ENCODE measurements at regions not wholly inside any gene's neighbourhood (a gene's known extent, or its start where the extent isn't known, plus 50 kb on each side); places are given as distances from the start of the nearest gene placed in this dataset.
A peak's percentile ranks its signal among the peaks of the same experiment; 100 is the strongest.

DNA sequence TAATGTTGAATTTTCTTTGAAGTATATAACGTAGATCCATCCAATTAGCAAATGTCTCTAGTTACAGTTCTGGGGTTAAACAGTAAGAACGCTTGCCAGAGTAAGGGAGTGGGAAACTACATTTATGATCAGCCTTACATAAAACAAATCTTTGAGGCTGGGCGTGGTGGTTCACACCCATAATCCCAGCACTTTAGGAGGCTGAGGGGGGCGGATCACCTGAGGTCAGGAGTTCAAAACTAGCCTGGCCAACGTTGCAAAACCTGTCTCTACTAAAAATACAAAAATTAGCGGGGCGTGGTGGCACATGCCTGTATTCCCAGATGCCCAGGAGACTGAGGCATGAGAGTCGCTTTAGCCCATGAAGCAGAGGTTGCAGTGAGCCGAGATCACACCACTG lies 50.1 kb upstream of the GATM start:
- in situ Hi-C loops (cut with MboI; ENCODE audit: low pct_ligation_motif_present in 1 of 4, low pct_unique_long_range_greater_than_20kb in 1 of 4, low sequenced_read_pairs in 3 of 4) (no loop called here), intact Hi-C loops (cut with DNase I; ENCODE audit: low total_unique reads) (no loop called here)
- TF ChIP-seq EP300 (IDR thresholded peaks at IDR 0.05; ENCODE audit: low read depth) = no peak
- TF ChIP-seq POLR2A (IDR thresholded peaks at IDR 0.05) = no peak
- TF ChIP-seq, protein P1, sequence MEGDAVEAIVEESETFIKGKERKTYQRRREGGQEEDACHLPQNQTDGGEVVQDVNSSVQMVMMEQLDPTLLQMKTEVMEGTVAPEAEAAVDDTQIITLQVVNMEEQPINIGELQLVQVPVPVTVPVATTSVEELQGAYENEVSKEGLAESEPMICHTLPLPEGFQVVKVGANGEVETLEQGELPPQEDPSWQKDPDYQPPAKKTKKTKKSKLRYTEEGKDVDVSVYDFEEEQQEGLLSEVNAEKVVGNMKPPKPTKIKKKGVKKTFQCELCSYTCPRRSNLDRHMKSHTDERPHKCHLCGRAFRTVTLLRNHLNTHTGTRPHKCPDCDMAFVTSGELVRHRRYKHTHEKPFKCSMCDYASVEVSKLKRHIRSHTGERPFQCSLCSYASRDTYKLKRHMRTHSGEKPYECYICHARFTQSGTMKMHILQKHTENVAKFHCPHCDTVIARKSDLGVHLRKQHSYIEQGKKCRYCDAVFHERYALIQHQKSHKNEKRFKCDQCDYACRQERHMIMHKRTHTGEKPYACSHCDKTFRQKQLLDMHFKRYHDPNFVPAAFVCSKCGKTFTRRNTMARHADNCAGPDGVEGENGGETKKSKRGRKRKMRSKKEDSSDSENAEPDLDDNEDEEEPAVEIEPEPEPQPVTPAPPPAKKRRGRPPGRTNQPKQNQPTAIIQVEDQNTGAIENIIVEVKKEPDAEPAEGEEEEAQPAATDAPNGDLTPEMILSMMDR (IDR thresholded peaks at IDR 0.05) = no peak
- TF ChIP-seq POLR2AphosphoS5 (IDR thresholded peaks at IDR 0.05) = no peak
- H3K4me1 ChIP-seq = peaks cover 5 to 43% (median 27%) of the 10 kb centered on the region in 4 donors
- 58 to 73% methylated on average over 2 to 9 of the region's 9 CpGs for WGBS, 2 donors (ENCODE audit: low coverage in 1 of 2)
- peaks cover 0 to 7% (median 0%) of the 10 kb centered on the region in 4 donors for H3K36me3 ChIP-seq
- peak; percentile 79 for DNase-seq
- H3K27ac ChIP-seq = peak overlapping the region; percentile 72 to 84 (median 77)
- H3K4me3 ChIP-seq = no peak overlapping the region
- H3K27me3 ChIP-seq = no peaks in the 10 kb centered on the region
- no peaks in the 10 kb centered on the region for H3K9me3 ChIP-seq

All from transverse colon (tissue), 4 donors.